OCI-LY3 (cell line): ENCODE measurements at regions not wholly inside any gene's neighbourhood (a gene's known extent, or its start where the extent isn't known, plus 50 kb on each side); places are given as distances from the start of the nearest gene placed in this dataset.
"Not testable (repeated sequence)": the region's sequence is repeated elsewhere in the genome, so short reads cannot be mapped to it uniquely, and the experiment has no call there.

Experiments
- CTCF ChIP-seq: fragments of 200-600, 300-600 bp; sonication (generic); IDR thresholded peaks from 2 replicates; pipeline ENCODE4 v1.5.1; 2014; ENCODE audit warnings: antibody characterized with exemption, low read length, low read depth
- EZH2phosphoT487 ChIP-seq: fragments of 200-600 bp; shearing (Covaris generic); IDR thresholded peaks from 2 replicates; pipeline ENCODE4 v1.6.1; 2018; ENCODE audit warnings: antibody characterized with exemption, mixed run types, low read depth

- TF ChIP-seq CTCF, EZH2phosphoT487: not testable (repeated sequence)
These were observed 53.8 kb upstream of the POMP start for GRCh38 chr13:28605147-28605546.
